SK-N-SH treated with all-trans-retinoic acid at 6 μM for 48 hours (cell line): ENCODE measurements at regions not wholly inside any gene's neighbourhood (a gene's known extent, or its start where the extent isn't known, plus 50 kb on each side); places are given as distances from the start of the nearest gene placed in this dataset.

Experiments
- ATAC-seq: fragments of 200-7000 bp; cut with Tn5 transposase; 3 replicates; pipeline ENCODE4 v1.9.1; 2020; ENCODE audit warnings: mild to moderate bottlenecking, moderate library complexity
- ARNTL ChIP-seq: fragments of 450-650 bp; formaldehyde crosslinking; IDR thresholded peaks from 2 replicates; pipeline ENCODE4 v1.5.0; 2020; ENCODE audit warnings: low read depth, mild to moderate bottlenecking, moderate library complexity, borderline replicate concordance
- BACH2 ChIP-seq: fragments of 250-450 bp; sonication (Bioruptor Pico); IDR thresholded peaks from 2 replicates; pipeline ENCODE4 v1.9.0; 2021; ENCODE audit warnings: mild to moderate bottlenecking, borderline replicate concordance
- ESRRG ChIP-seq: fragments of 250-450 bp; sonication (Bioruptor Pico); IDR thresholded peaks from 2 replicates; pipeline ENCODE4 v1.6.1; 2021; ENCODE audit warnings: mild to moderate bottlenecking
- ISL1 ChIP-seq: fragments of 250-450 bp; sonication (Bioruptor Pico); IDR thresholded peaks from 2 replicates; pipeline ENCODE4 v2.1.2; 2022; ENCODE audit warnings: mild to moderate bottlenecking, moderate library complexity
- OSR1 ChIP-seq: fragments of 250-450 bp; sonication (Bioruptor Pico); IDR thresholded peaks from 2 replicates; pipeline ENCODE4 v1.8.0; 2022; ENCODE audit warnings: moderate library complexity, mild to moderate bottlenecking, inconsistent platforms
- PPARA ChIP-seq: fragments of 250-450 bp; sonication (Bioruptor Pico); IDR thresholded peaks from 2 replicates; pipeline ENCODE4 v1.5.0; 2020; ENCODE audit warnings: mild to moderate bottlenecking, borderline replicate concordance
- RARB ChIP-seq: fragments of 250-450 bp; sonication (Bioruptor Pico); IDR thresholded peaks from 2 replicates; pipeline ENCODE4 v1.8.0; 2021; ENCODE audit warnings: mild to moderate bottlenecking, moderate library complexity
- SNAI2 ChIP-seq: fragments of 250-450 bp; sonication (Bioruptor Pico); IDR thresholded peaks from 2 replicates; pipeline ENCODE4 v1.5.0; 2020; ENCODE audit warnings: mild to moderate bottlenecking, moderate library complexity
- TCF4 ChIP-seq: fragments of 250-450 bp; sonication (Bioruptor Pico); IDR thresholded peaks from 2 replicates; pipeline ENCODE4 v1.8.0; 2021; ENCODE audit warnings: mild to moderate bottlenecking, moderate library complexity, borderline replicate concordance
- TOX ChIP-seq: fragments of 250-450 bp; sonication (Bioruptor Pico); IDR thresholded peaks from 2 replicates; pipeline ENCODE4 v1.8.0; 2021; ENCODE audit warnings: mild to moderate bottlenecking, moderate library complexity, borderline replicate concordance
- ZC3H10 ChIP-seq: fragments of 250-450 bp; sonication (Bioruptor Pico); IDR thresholded peaks from 2 replicates; pipeline ENCODE4 v1.5.1; 2021; ENCODE audit warnings: mild to moderate bottlenecking, moderate library complexity
- ZFP3 ChIP-seq: fragments of 250-450 bp; sonication (Bioruptor Pico); IDR thresholded peaks from 2 replicates; pipeline ENCODE4 v1.5.0; 2020; ENCODE audit warnings: mild to moderate bottlenecking, moderate library complexity
- ZFP30 ChIP-seq: fragments of 450-650 bp; formaldehyde crosslinking; IDR thresholded peaks from 2 replicates; pipeline ENCODE4 v1.5.0; 2022; ENCODE audit warnings: mild to moderate bottlenecking, moderate library complexity
- ZNF565 ChIP-seq: fragments of 450-650 bp; formaldehyde crosslinking; conservative IDR thresholded peaks from 2 replicates; pipeline ENCODE4 v1.5.0; 2020; ENCODE audit warnings: low read depth, mild to moderate bottlenecking, moderate library complexity
- ZNF70 ChIP-seq: fragments of 450-650 bp; formaldehyde crosslinking; IDR thresholded peaks from 2 replicates; pipeline ENCODE4 v1.5.0; 2020; ENCODE audit warnings: mild to moderate bottlenecking, moderate library complexity
- ZNF8 ChIP-seq: fragments of 450-650 bp; formaldehyde crosslinking; IDR thresholded peaks from 2 replicates; pipeline ENCODE4 v1.5.0; 2020; ENCODE audit warnings: mild to moderate bottlenecking, moderate library complexity
- TF ChIP-seq, protein P1 (sequence below): fragments of 250-450 bp; sonication (Bioruptor Pico); IDR thresholded peaks from 2 replicates; pipeline ENCODE4 v1.8.0; 2020; ENCODE audit warnings: mild to moderate bottlenecking, moderate library complexity, borderline replicate concordance
- TF ChIP-seq, protein P2 (sequence below): fragments of 250-450 bp; sonication (Bioruptor Pico); IDR thresholded peaks from 2 replicates; pipeline ENCODE4 v1.5.1; 2020; ENCODE audit warnings: low read depth, mild to moderate bottlenecking, moderate library complexity
- TF ChIP-seq, protein P3 (sequence below): fragments of 250-450 bp; sonication (Bioruptor Pico); IDR thresholded peaks from 2 replicates; pipeline ENCODE4 v1.8.0; 2021; ENCODE audit warnings: low read depth, mild to moderate bottlenecking, moderate library complexity, borderline replicate concordance
- TF ChIP-seq, protein P4 (sequence below): fragments of 250-450 bp; sonication (Bioruptor Pico); IDR thresholded peaks from 2 replicates; pipeline ENCODE4 v1.5.1; 2021; ENCODE audit warnings: mild to moderate bottlenecking, moderate library complexity
- TF ChIP-seq, protein P5 (sequence below): fragments of 250-450 bp; sonication (Bioruptor Pico); IDR thresholded peaks from 2 replicates; pipeline ENCODE4 v1.5.0; 2020; ENCODE audit warnings: mild to moderate bottlenecking, moderate library complexity

DNA sequence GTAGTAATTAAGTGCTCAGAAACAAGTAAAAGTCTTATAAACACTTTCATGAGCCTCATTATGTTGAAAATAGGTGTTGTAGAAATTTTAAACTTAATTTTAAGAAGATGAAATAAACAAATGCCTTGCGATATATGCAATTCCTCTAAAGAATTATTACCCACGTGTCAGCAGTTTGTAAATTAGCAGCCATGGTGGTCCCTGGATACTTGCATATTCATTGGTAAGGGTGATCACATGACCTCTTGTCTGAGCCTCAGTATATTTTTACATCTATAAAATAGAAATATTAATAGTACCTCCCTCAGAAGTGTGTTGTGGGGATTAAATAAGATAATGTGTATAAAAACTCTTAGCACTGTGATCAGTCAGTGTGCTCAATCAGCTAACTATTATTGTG lies 141.5 kb upstream of the SVIL start:
- no peak for TF ChIP-seq PPARA
- TF ChIP-seq ZFP3 (CRISPR knock-in tag): no peak
- TF ChIP-seq ISL1 (CRISPR knock-in tag): no peak
- no peak for TF ChIP-seq ZNF8 (CRISPR knock-in tag)
- TF ChIP-seq, protein P1, sequence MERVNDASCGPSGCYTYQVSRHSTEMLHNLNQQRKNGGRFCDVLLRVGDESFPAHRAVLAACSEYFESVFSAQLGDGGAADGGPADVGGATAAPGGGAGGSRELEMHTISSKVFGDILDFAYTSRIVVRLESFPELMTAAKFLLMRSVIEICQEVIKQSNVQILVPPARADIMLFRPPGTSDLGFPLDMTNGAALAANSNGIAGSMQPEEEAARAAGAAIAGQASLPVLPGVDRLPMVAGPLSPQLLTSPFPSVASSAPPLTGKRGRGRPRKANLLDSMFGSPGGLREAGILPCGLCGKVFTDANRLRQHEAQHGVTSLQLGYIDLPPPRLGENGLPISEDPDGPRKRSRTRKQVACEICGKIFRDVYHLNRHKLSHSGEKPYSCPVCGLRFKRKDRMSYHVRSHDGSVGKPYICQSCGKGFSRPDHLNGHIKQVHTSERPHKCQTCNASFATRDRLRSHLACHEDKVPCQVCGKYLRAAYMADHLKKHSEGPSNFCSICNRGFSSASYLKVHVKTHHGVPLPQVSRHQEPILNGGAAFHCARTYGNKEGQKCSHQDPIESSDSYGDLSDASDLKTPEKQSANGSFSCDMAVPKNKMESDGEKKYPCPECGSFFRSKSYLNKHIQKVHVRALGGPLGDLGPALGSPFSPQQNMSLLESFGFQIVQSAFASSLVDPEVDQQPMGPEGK: no peak
- TF ChIP-seq OSR1 (CRISPR knock-in tag): no peak
- TF ChIP-seq ARNTL (CRISPR knock-in tag): no peak
- no peak for TF ChIP-seq ZC3H10 (CRISPR knock-in tag)
- no peak for TF ChIP-seq RARB (CRISPR knock-in tag)
- TF ChIP-seq, protein P2, sequence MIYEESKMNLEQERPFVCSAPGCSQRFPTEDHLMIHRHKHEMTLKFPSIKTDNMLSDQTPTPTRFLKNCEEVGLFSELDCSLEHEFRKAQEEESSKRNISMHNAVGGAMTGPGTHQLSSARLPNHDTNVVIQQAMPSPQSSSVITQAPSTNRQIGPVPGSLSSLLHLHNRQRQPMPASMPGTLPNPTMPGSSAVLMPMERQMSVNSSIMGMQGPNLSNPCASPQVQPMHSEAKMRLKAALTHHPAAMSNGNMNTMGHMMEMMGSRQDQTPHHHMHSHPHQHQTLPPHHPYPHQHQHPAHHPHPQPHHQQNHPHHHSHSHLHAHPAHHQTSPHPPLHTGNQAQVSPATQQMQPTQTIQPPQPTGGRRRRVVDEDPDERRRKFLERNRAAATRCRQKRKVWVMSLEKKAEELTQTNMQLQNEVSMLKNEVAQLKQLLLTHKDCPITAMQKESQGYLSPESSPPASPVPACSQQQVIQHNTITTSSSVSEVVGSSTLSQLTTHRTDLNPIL: no peak
- TF ChIP-seq TCF4 (CRISPR knock-in tag): no peak
- TF ChIP-seq, protein P3, sequence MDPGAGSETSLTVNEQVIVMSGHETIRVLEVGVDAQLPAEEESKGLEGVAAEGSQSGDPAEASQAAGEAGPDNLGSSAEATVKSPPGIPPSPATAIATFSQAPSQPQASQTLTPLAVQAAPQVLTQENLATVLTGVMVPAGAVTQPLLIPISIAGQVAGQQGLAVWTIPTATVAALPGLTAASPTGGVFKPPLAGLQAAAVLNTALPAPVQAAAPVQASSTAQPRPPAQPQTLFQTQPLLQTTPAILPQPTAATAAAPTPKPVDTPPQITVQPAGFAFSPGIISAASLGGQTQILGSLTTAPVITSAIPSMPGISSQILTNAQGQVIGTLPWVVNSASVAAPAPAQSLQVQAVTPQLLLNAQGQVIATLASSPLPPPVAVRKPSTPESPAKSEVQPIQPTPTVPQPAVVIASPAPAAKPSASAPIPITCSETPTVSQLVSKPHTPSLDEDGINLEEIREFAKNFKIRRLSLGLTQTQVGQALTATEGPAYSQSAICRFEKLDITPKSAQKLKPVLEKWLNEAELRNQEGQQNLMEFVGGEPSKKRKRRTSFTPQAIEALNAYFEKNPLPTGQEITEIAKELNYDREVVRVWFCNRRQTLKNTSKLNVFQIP: no peak
- no peak for TF ChIP-seq ESRRG
- TF ChIP-seq, protein P4, sequence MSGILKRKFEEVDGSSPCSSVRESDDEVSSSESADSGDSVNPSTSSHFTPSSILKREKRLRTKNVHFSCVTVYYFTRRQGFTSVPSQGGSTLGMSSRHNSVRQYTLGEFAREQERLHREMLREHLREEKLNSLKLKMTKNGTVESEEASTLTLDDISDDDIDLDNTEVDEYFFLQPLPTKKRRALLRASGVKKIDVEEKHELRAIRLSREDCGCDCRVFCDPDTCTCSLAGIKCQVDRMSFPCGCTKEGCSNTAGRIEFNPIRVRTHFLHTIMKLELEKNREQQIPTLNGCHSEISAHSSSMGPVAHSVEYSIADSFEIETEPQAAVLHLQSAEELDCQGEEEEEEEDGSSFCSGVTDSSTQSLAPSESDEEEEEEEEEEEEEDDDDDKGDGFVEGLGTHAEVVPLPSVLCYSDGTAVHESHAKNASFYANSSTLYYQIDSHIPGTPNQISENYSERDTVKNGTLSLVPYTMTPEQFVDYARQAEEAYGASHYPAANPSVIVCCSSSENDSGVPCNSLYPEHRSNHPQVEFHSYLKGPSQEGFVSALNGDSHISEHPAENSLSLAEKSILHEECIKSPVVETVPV (CRISPR knock-in tag): no peak
- no peak for ATAC-seq

DNA sequence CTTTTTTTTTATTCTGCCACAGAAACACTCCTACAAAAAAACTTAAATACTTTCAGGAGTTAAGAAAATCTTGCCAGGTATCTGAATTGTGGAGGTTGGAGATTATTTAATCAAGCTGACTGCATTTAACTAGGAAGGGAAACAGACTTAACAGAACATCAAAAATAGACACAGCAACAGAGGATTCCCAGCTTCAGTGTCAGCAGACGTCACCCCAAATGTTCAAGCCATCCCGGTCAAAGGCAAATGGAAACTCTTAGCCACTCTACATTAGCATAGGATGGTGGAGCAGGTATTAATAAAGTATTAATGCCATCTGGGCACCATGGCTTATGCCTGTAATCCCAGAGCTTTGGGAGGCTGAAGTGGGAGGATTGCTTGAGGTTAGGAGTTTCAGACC lies 139.7 kb upstream of the SVIL start:
- ATAC-seq: no peak

DNA sequence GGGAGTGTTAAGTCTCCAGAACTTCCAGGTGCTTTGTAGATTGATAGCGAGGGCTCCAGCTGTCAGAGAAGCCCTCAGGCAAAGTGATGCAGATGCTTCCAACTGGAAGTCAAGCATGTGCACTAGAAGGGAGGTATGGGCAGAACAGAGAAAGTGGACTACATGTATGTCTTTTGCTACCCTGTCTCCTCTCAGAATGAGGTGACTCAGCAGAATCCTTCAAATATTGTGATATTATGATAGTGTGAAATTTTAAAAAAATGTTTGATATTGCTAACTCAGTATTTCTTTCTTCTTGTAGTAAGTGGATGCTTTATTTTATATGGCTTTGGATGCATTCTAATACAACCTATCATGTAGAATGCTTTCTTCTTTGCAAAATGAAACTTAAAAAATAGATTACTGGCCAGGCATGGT lies 138.9 kb upstream of the SVIL start:
- no peak for TF ChIP-seq ZFP3 (CRISPR knock-in tag)
- no peak for TF ChIP-seq ESRRG
- TF ChIP-seq ARNTL (CRISPR knock-in tag): no peak
- TF ChIP-seq, protein P5, sequence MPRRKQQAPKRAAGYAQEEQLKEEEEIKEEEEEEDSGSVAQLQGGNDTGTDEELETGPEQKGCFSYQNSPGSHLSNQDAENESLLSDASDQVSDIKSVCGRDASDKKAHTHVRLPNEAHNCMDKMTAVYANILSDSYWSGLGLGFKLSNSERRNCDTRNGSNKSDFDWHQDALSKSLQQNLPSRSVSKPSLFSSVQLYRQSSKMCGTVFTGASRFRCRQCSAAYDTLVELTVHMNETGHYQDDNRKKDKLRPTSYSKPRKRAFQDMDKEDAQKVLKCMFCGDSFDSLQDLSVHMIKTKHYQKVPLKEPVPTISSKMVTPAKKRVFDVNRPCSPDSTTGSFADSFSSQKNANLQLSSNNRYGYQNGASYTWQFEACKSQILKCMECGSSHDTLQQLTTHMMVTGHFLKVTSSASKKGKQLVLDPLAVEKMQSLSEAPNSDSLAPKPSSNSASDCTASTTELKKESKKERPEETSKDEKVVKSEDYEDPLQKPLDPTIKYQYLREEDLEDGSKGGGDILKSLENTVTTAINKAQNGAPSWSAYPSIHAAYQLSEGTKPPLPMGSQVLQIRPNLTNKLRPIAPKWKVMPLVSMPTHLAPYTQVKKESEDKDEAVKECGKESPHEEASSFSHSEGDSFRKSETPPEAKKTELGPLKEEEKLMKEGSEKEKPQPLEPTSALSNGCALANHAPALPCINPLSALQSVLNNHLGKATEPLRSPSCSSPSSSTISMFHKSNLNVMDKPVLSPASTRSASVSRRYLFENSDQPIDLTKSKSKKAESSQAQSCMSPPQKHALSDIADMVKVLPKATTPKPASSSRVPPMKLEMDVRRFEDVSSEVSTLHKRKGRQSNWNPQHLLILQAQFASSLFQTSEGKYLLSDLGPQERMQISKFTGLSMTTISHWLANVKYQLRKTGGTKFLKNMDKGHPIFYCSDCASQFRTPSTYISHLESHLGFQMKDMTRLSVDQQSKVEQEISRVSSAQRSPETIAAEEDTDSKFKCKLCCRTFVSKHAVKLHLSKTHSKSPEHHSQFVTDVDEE: no peak
- no peak for TF ChIP-seq PPARA
- no peak for TF ChIP-seq TOX (CRISPR knock-in tag)
- TF ChIP-seq ZNF70: no peak
- TF ChIP-seq, protein P2: no peak
- no peak for TF ChIP-seq BACH2
- TF ChIP-seq RARB (CRISPR knock-in tag): no peak
- no peak for TF ChIP-seq ZFP30 (CRISPR knock-in tag)
- ATAC-seq: no peak

More for the DNA sequence above, 139.7 kb upstream of the SVIL start:
- TF ChIP-seq TCF4 (CRISPR knock-in tag) (no peak), ZNF565 (CRISPR knock-in tag) (no peak), TOX (CRISPR knock-in tag) (no peak), ZFP30 (CRISPR knock-in tag) (no peak), OSR1 (CRISPR knock-in tag) (no peak), ISL1 (CRISPR knock-in tag) (no peak), PPARA (no peak), ZNF8 (CRISPR knock-in tag) (no peak), SNAI2 (CRISPR knock-in tag) (no peak), ZNF70 (no peak), ARNTL (CRISPR knock-in tag) (no peak)
- TF ChIP-seq, protein P4 (CRISPR knock-in tag): no peak
- TF ChIP-seq, protein P1: no peak
